Endodermal cell (in vitro differentiated cells): ENCODE measurements at regions not wholly inside any gene's neighbourhood (a gene's known extent, or its start where the extent isn't known, plus 50 kb on each side); places are given as distances from the start of the nearest gene placed in this dataset.

Source experiments
- DNase-seq: peaks from one replicate; pipeline ENCODE4 v3.0.0-alpha.2; 2017
- H3K27ac ChIP-seq: 2 replicates; pipeline ENCODE4 v1.5.1; 2013; ENCODE audit warnings: mild to moderate bottlenecking, low read depth, low read length, moderate library complexity
- H3K27me3 ChIP-seq: 2 replicates; pipeline ENCODE4 v1.6.1; 2013; ENCODE audit warnings: mild to moderate bottlenecking, low read length, moderate library complexity; ENCODE audit not compliant: insufficient read depth, control insufficient read depth, poor library complexity, severe bottlenecking
- H3K36me3 ChIP-seq: 2 replicates; pipeline ENCODE4 v1.7.0; 2013; ENCODE audit warnings: mild to moderate bottlenecking, low read length, moderate library complexity; ENCODE audit not compliant: control insufficient read depth, insufficient read depth
- H3K4me1 ChIP-seq: one replicate; pipeline ENCODE4 v1.7.0; 2013; ENCODE audit warnings: low read length; ENCODE audit not compliant: control insufficient read depth, insufficient read depth
- H3K4me3 ChIP-seq: 2 replicates; pipeline ENCODE4 v1.5.1; 2013; ENCODE audit warnings: mild to moderate bottlenecking, low read length, moderate library complexity
- H3K9ac ChIP-seq: 2 replicates; pipeline ENCODE4 v1.6.1; 2013; ENCODE audit warnings: mild to moderate bottlenecking, low read length, moderate library complexity; ENCODE audit not compliant: poor library complexity, severe bottlenecking; ENCODE audit errors: extremely low read depth
- H3K9me3 ChIP-seq: 2 replicates; pipeline ENCODE4 v1.6.1; 2013; ENCODE audit warnings: mild to moderate bottlenecking, low read length, moderate library complexity; ENCODE audit not compliant: control insufficient read depth
- H3K27ac Mint-ChIP-seq: 2 replicates; pipeline ENCODE4 v1.8.0; 2020; ENCODE audit warnings: mixed read lengths
- H3K27me3 Mint-ChIP-seq: 2 replicates; pipeline ENCODE4 v1.8.0; 2021; ENCODE audit warnings: mild to moderate bottlenecking, mixed read lengths; ENCODE audit not compliant: insufficient read depth
- H3K36me3 Mint-ChIP-seq: 2 replicates; pipeline ENCODE4 v1.8.0; 2020; ENCODE audit warnings: low read depth, mixed read lengths
- H3K4me1 Mint-ChIP-seq: 2 replicates; pipeline ENCODE4 v1.8.0; 2020; ENCODE audit warnings: mixed read lengths
- H3K4me3 Mint-ChIP-seq: 2 replicates; pipeline ENCODE4 v1.8.0; 2020; ENCODE audit warnings: mild to moderate bottlenecking, moderate library complexity, mixed read lengths
- H3K9me3 Mint-ChIP-seq: 2 replicates; pipeline ENCODE4 v1.8.0; 2020; ENCODE audit warnings: mild to moderate bottlenecking, mixed read lengths
- WGBS, 2 experiments: methylation state at CpG; one replicate each; pipeline versions ENCODE4 v1.1.5 to v1.1.7; 2013; ENCODE audit warnings: missing lambda C conversion rate in 2 of 2, mixed read lengths in 1 of 2; ENCODE audit not compliant: insufficient coverage in 1 of 2, insufficient read length in 1 of 2; 5-methylcytosine and 5-hydroxymethylcytosine counted together
- TF ChIP-seq, protein P1 (sequence below): fragments of 200-600 bp; sonication (generic); conservative IDR thresholded peaks from 2 replicates; pipeline ENCODE4 v1.5.0; 2021; ENCODE audit warnings: antibody characterized with exemption, mild to moderate bottlenecking

DNA sequence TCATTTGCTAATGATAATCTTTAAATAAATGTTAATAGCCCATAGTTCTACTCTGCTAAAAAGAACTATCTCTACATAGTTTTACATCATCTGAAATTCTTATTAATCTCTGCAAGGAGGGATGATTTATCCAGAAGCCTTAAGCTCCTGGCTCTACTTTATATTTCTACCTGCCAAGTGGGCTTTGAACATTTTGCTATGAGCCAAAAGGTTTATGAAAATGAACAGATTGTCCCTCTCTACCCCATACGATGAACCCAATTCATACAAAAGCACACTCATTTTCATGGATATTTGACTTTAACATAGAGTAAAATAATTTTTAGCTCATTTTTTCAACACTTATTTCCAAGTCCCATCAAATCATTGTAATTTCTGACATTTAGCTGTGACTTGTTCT, 611.0 kb downstream of the NSUN3 start:
- no peak overlapping the region for H3K4me3 Mint-ChIP-seq

DNA sequence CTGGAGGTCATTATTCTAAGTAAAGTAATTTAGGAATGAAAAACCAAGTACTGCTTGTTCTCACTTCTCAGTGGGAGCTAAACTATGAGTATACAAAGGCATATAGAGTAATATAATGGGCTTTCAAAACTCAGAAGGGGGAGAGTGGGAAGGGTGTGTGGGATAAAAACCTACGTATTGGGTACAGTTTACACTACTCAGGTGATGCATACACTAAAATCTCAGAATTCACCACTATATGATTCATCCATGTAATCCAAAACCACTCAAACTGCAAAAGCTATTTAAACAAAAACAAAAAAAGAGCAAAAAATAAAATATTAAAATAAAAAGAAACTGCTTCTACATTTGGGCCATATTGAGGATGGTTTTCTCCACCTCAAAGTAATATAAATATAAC, 623.3 kb downstream of the NSUN3 start:
- 86% methylated on average over 1 of the region's 1 CpG; no CpG with 5 or more reads in 1 of the 2 experiments for WGBS, 2 experiments
- Mint-ChIP-seq H3K9me3 (peaks cover 15% of the 10 kb centered on the region), H3K4me1 (no peaks in the 10 kb centered on the region), H3K36me3 (no peaks in the 10 kb centered on the region), H3K4me3 (no peak overlapping the region), H3K27ac (no peak overlapping the region), H3K27me3 (no peaks in the 10 kb centered on the region)
- no peaks in the 10 kb centered on the region for H3K4me1 ChIP-seq
- no peak overlapping the region for H3K27ac ChIP-seq
- no peak overlapping the region for H3K4me3 ChIP-seq
- peaks cover 11% of the 10 kb centered on the region for H3K9me3 ChIP-seq
- TF ChIP-seq, protein P1, sequence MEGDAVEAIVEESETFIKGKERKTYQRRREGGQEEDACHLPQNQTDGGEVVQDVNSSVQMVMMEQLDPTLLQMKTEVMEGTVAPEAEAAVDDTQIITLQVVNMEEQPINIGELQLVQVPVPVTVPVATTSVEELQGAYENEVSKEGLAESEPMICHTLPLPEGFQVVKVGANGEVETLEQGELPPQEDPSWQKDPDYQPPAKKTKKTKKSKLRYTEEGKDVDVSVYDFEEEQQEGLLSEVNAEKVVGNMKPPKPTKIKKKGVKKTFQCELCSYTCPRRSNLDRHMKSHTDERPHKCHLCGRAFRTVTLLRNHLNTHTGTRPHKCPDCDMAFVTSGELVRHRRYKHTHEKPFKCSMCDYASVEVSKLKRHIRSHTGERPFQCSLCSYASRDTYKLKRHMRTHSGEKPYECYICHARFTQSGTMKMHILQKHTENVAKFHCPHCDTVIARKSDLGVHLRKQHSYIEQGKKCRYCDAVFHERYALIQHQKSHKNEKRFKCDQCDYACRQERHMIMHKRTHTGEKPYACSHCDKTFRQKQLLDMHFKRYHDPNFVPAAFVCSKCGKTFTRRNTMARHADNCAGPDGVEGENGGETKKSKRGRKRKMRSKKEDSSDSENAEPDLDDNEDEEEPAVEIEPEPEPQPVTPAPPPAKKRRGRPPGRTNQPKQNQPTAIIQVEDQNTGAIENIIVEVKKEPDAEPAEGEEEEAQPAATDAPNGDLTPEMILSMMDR, result no peak
- H3K9ac ChIP-seq, result no peak overlapping the region
- DNase-seq, result no peak
- H3K27me3 ChIP-seq, result no peaks in the 10 kb centered on the region
- no peaks in the 10 kb centered on the region for H3K36me3 ChIP-seq

More for the DNA sequence above, 611.0 kb downstream of the NSUN3 start:
- WGBS, 2 experiments, result 80 to 100% methylated on average over 1 of the region's 1 CpG
- Histone ChIP-seq H3K27me3 (no peaks in the 10 kb centered on the region), H3K9me3 (peaks cover 8% of the 10 kb centered on the region), H3K36me3 (no peaks in the 10 kb centered on the region), H3K4me1 (no peaks in the 10 kb centered on the region), H3K27ac (no peak overlapping the region), H3K9ac (no peak overlapping the region), H3K4me3 (no peak overlapping the region)
- H3K27me3 Mint-ChIP-seq, result no peaks in the 10 kb centered on the region
- H3K27ac Mint-ChIP-seq, result no peak overlapping the region
- no peaks in the 10 kb centered on the region for H3K9me3 Mint-ChIP-seq
- H3K36me3 Mint-ChIP-seq, result no peaks in the 10 kb centered on the region
- TF ChIP-seq, protein P1, result no peak
- no peaks in the 10 kb centered on the region for H3K4me1 Mint-ChIP-seq
- no peak for DNase-seq

DNA sequence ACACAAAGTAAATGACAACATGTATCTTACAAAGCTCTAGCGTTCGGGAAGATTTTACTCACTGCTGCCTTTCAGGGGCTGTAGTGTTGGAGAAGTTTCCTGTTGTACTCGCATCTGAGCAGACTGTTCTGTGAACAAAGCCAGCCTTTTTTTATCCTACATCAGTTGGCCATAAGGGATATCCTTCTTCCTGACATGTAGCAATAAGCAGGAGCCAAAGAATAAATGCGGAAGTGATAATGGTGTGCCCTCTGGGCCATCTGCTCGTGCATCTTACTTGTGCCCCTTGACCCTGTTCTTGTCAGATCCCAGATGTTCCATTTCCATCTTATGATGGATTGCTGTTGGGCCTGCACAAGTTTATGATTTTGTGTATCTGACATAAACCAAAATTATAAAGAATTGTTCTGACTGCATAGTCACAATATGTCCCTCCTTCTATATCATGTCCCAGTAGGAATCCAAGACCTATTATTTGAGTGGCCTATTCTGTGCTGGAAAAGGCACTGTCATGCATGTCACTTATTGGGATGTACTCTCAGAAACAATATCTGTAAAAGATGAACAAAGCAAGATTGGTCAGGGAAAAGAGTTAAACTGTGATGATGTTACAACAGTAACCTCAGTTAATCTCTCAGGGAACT, 631.3 kb downstream of the NSUN3 start:
- H3K36me3 ChIP-seq, result no peaks in the 10 kb centered on the region
- H3K4me3 ChIP-seq, result no peak overlapping the region
- Mint-ChIP-seq H3K9me3 (no peaks in the 10 kb centered on the region), H3K4me1 (no peaks in the 10 kb centered on the region), H3K36me3 (no peaks in the 10 kb centered on the region), H3K4me3 (no peak overlapping the region), H3K27ac (no peak overlapping the region), H3K27me3 (no peaks in the 10 kb centered on the region)
- TF ChIP-seq, protein P1, result no peak
- no peaks in the 10 kb centered on the region for H3K4me1 ChIP-seq
- H3K27me3 ChIP-seq, result no peaks in the 10 kb centered on the region
- H3K9me3 ChIP-seq, result no peaks in the 10 kb centered on the region
- 93 to 94% methylated on average over 2 to 5 of the region's 5 CpGs for WGBS, 2 experiments
- no peak for DNase-seq
- no peak overlapping the region for H3K9ac ChIP-seq
- peak overlapping the region; percentile 61 for H3K27ac ChIP-seq
